Smooth muscle cell (in vitro differentiated cells): ENCODE measurements at regions not wholly inside any gene's neighbourhood (a gene's known extent, or its start where the extent isn't known, plus 50 kb on each side); places are given as distances from the start of the nearest gene placed in this dataset.
"Not testable (repeated sequence)": the region's sequence is repeated elsewhere in the genome, so short reads cannot be mapped to it uniquely, and the experiment has no call there.

Experiments
- DNase-seq: peaks from one replicate; lab custom pipeline; 2025; ENCODE audit not compliant: unreplicated experiment; lab: John Stamatoyannopoulos, UW
- H2AFZ ChIP-seq: fragments of 200-600 bp; sonication (generic); 2 replicates; pipeline ENCODE4 v1.6.0; 2016; ENCODE audit warnings: antibody characterized with exemption, low read depth, mild to moderate bottlenecking
- H3F3A ChIP-seq: fragments of 200-600 bp; sonication (generic); 2 replicates; pipeline ENCODE4 v1.6.0; 2017; ENCODE audit warnings: antibody characterized with exemption, low read depth
- H3K27ac ChIP-seq: fragments of 200-600 bp; sonication (generic); 2 replicates; pipeline ENCODE4 v1.5.1; 2016; ENCODE audit warnings: low read depth, mild to moderate bottlenecking
- H3K27me3 ChIP-seq: fragments of 200-600 bp; sonication (generic); 2 replicates; pipeline ENCODE4 v1.6.1; 2016; ENCODE audit warnings: low read depth, mild to moderate bottlenecking
- H3K36me3 ChIP-seq: fragments of 200-600 bp; sonication (generic); 2 replicates; pipeline ENCODE4 v1.5.1; 2016; ENCODE audit warnings: low read depth
- H3K4me1 ChIP-seq: fragments of 200-600 bp; sonication (generic); 2 replicates; pipeline ENCODE4 v1.5.1; 2016; ENCODE audit warnings: low read depth
- H3K4me2 ChIP-seq: fragments of 200-600 bp; sonication (generic); 2 replicates; pipeline ENCODE4 v1.6.0; 2016; ENCODE audit warnings: mild to moderate bottlenecking
- H3K4me3 ChIP-seq: fragments of 200-600 bp; sonication (generic); 2 replicates; pipeline ENCODE4 v1.5.1; 2016; ENCODE audit warnings: mild to moderate bottlenecking
- H3K79me2 ChIP-seq: fragments of 200-600 bp; sonication (generic); 2 replicates; pipeline ENCODE4 v1.6.0; 2016; ENCODE audit warnings: low read depth, mild to moderate bottlenecking
- H3K9ac ChIP-seq: fragments of 200-600 bp; sonication (generic); 2 replicates; pipeline ENCODE4 v1.6.0; 2016; ENCODE audit warnings: low read depth
- H3K9me3 ChIP-seq: fragments of 200-600 bp; sonication (generic); replicated peaks from 2 replicates; pipeline ENCODE4 v1.5.1; 2016; ENCODE audit warnings: low read depth
- H4K20me1 ChIP-seq: fragments of 200-600 bp; sonication (generic); 2 replicates; pipeline ENCODE4 v1.6.0; 2016; ENCODE audit warnings: low read depth
- CTCF ChIP-seq: fragments of 200-600 bp; sonication (generic); IDR thresholded peaks from 2 replicates; pipeline ENCODE4 v1.5.1; 2017; ENCODE audit warnings: borderline replicate concordance, mild to moderate bottlenecking, antibody characterized with exemption; ENCODE audit not compliant: insufficient read depth, poor library complexity, severe bottlenecking
- WGBS: methylation state at CpG from one replicate; pipeline ENCODE4 v1.1.7; 2016; ENCODE audit warnings: low lambda C conversion rate; 5-methylcytosine and 5-hydroxymethylcytosine counted together

GRCh38 chr17:71872843-71873485 lies 247.9 kb upstream of the SOX9 start:
- no peaks in the 10 kb centered on the region for H3K36me3 ChIP-seq
- H3K79me2 ChIP-seq, result no peaks in the 10 kb centered on the region
- H3K9ac ChIP-seq, result no peak overlapping the region
- no peak overlapping the region for H3K4me2 ChIP-seq
- H3K4me3 ChIP-seq, result no peak overlapping the region
- no peaks in the 10 kb centered on the region for H4K20me1 ChIP-seq
- H2AFZ ChIP-seq, result no peak overlapping the region
- H3K27ac ChIP-seq, result no peak overlapping the region
- TF ChIP-seq CTCF, result no peak
- H3F3A ChIP-seq, result no peaks in the 10 kb centered on the region
- no peak for DNase-seq
- H3K27me3 ChIP-seq, result no peaks in the 10 kb centered on the region
- H3K9me3 ChIP-seq, result no peaks in the 10 kb centered on the region
- 74% methylated on average over 6 of the region's 6 CpGs for WGBS
- peaks cover 14% of the 10 kb centered on the region for H3K4me1 ChIP-seq

GRCh38 chr17:71874773-71875172 lies 246.0 kb upstream of the SOX9 start:
- not testable (repeated sequence) for H3K79me2 ChIP-seq, H2AFZ ChIP-seq, DNase-seq, H3K4me2 ChIP-seq, H3K9me3 ChIP-seq, H3K9ac ChIP-seq, H3F3A ChIP-seq, H3K4me3 ChIP-seq, H3K27me3 ChIP-seq, H3K36me3 ChIP-seq, H4K20me1 ChIP-seq, H3K27ac ChIP-seq
- H3K4me1 ChIP-seq, result peaks cover 13% of the 10 kb centered on the region
- 81% methylated on average over 2 of the region's 2 CpGs for WGBS

- no peak overlapping the region for H3K4me2 ChIP-seq
- no peaks in the 10 kb centered on the region for H3K9me3 ChIP-seq
- no peaks in the 10 kb centered on the region for H3K36me3 ChIP-seq
- no peak overlapping the region for H3K4me3 ChIP-seq
- no peaks in the 10 kb centered on the region for H3K79me2 ChIP-seq
- H4K20me1 ChIP-seq, result no peaks in the 10 kb centered on the region
- H3K4me1 ChIP-seq, result no peaks in the 10 kb centered on the region
- no peaks in the 10 kb centered on the region for H3F3A ChIP-seq
- no peaks in the 10 kb centered on the region for H3K27me3 ChIP-seq
- H3K27ac ChIP-seq, result no peak overlapping the region
- no peak overlapping the region for H3K9ac ChIP-seq
- DNase-seq, result no peak
- H2AFZ ChIP-seq, result no peak overlapping the region
- TF ChIP-seq CTCF, result no peak
- WGBS, result 84% methylated on average over 1 of the region's 1 CpG
Observed at GRCh38 chr17:71878271-71878670, 242.5 kb upstream of the SOX9 start.

- Histone ChIP-seq H3K36me3 (no peaks in the 10 kb centered on the region), H3K4me1 (no peaks in the 10 kb centered on the region), H3K9ac (no peak overlapping the region), H3K4me3 (no peak overlapping the region), H3K9me3 (no peaks in the 10 kb centered on the region), H3K4me2 (no peak overlapping the region), H3K27me3 (no peaks in the 10 kb centered on the region), H3F3A (no peaks in the 10 kb centered on the region), H2AFZ (no peak overlapping the region), H3K27ac (no peak overlapping the region), H4K20me1 (no peaks in the 10 kb centered on the region), H3K79me2 (no peaks in the 10 kb centered on the region)
- 89% methylated on average over 4 of the region's 4 CpGs for WGBS
- DNase-seq, result no peak
- no peak for TF ChIP-seq CTCF
Observed at GRCh38 chr17:71878998-71879397, 241.8 kb upstream of the SOX9 start.
